Middle frontal gyrus (tissue), 1 donor: ENCODE measurements at regions not wholly inside any gene's neighbourhood (a gene's known extent, or its start where the extent isn't known, plus 50 kb on each side); places are given as distances from the start of the nearest gene placed in this dataset.
"Not testable (repeated sequence)": the region's sequence is repeated elsewhere in the genome, so short reads cannot be mapped to it uniquely, and the experiment has no call there.

Experiments used
- DNase-seq: peaks from one replicate; pipeline ENCODE4 v3.0.0-alpha.2; 2015; ENCODE audit warnings: low spot score; ENCODE audit errors: extremely low spot score

DNA sequence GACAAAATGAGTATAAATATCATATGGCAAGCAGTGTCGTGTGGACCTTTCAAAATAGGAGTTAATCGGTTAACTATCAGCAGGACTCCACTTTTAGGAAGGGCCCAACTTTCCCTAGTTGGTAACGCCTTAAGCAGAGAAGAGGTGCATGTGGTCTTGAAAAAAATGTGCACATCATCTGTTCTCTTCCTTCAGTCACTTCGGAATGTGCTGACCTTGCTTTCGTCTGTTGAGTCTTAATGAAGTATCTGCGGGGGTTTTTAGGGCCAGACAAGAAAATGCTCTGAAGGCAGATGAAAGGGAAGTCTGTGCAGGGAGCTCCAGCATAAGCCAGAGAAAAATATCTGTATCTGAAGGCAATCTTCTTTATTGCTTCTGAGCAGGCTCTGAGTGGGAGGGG lies 185.2 kb downstream of the AEBP2 start:
- DNase-seq: no peak

DNA sequence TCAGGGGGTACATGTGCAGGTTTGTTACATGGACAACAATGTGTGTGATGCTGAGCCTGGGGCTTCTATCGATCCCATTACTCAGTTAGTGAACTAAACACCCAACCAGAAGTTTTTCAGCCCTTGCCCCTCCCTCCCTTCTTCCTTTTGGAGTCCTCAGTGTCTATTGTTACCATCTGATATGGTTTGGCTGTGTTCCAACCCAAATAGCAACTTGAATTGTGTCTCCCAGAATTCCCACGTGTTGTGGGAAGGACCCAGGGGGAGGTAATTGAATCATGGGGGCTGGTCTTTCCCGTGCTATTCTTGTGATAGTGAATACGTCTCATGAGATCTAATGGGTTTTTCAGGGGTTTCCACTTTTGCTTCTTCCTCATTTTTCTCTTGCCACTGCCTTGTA lies 186.3 kb downstream of the AEBP2 start:
- not testable (repeated sequence) for DNase-seq

DNA sequence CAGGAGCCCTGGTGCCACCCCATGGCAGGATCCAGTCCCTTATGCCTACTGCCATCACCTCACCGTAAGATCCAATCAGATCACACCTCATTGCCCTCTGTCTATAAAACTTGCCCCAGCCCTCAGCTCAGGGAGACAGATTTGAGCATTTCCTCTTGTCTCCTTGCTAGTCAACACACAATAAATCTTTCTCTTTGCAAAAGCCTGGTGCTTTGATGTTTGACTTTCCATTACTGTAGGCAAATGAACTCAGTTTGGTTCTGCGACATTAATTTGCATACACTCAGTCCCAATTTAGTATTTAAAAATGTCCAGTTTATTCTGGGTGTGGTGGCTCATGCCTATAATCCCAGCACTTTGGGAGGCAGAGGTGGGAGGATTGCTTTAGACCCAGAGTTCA lies 188.4 kb downstream of the AEBP2 start:
- DNase-seq: no peak

DNA sequence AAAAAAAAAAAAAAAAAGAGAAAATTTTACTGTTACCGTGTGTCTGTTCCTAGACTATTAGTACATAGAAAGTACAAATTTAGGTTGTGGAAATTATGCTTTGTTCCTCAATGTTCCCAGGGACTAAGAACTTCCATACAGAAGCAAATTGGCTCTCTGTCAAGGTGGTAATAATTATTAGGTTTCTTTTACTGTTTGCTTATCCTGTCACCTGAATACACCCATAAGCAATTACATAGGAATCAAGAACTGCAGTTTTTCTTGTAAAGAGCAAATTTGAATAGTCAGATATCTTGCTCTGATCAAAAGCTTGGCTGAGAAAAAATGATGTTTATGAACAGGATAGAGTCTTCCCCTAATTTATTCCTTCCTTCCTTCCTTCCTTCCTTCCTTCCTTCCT lies 191.2 kb downstream of the AEBP2 start:
- no peak for DNase-seq

DNA sequence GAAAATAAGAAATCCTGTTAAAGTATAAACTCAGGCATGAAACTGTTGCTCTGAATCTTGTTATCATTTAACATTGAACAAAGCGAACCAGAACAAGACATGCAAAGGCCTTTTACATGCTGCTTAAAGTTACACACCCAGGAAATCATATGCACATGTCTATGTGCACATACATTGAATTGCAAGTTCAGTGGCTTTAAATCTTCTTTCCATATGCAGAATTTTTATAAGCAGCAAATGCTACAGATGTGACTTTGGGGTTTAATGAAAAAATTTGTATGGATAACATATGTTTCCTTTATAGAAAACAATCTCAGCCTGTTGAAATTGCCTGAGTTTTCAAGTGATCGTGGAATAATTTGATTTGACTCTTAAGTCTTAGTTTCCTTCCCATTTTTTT lies 193.9 kb downstream of the AEBP2 start:
- no peak for DNase-seq

DNA sequence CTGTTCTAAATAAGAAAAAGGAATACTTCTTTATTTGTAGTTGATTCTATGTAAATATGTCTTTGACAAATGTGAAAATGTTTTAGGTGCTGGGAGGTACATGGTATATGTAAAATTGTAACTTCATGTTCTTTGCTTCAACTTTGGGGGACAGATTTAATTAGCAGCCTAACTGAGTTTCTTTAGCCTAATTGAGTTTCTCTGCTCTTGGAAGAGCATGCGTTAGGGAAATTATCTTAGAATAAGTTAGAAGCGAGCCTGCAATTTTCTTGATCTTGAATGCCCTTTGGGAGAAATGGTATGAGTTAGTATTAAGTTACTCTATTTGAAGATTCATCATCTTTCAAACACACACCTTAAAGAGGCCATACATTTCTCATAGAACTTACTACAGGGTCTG lies 194.3 kb downstream of the AEBP2 start:
- DNase-seq: no peak

DNA sequence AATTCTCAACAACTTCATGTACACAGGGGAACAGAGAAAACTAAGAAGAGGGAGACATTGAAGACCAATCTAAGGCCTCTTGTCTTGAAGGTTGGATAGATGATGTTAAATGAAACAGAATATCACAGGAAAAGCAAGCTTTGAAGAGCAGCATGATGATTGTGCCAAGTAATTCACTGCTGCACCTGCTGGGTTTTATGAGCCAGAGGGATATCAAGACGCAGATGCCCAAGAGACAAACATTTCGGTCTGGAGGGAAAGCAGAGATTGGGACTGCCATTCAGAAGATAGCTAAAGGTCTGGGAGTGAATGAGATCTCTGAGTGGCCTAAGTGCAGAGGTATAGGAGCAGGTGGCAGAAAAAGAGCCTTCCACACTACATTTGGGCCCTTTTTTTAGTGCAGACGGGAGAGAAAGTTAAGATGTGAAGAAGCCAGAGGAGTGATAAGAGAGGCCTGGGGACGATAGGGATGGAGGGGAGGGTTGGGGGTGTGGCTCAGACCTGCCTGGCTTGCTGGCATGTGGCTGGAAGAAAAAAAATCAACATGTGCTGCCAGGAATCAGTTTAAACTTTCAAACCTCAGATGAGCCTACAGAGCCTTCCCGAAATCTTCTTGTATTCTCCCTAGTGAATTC lies 200.6 kb downstream of the AEBP2 start:
- no peak for DNase-seq

DNA sequence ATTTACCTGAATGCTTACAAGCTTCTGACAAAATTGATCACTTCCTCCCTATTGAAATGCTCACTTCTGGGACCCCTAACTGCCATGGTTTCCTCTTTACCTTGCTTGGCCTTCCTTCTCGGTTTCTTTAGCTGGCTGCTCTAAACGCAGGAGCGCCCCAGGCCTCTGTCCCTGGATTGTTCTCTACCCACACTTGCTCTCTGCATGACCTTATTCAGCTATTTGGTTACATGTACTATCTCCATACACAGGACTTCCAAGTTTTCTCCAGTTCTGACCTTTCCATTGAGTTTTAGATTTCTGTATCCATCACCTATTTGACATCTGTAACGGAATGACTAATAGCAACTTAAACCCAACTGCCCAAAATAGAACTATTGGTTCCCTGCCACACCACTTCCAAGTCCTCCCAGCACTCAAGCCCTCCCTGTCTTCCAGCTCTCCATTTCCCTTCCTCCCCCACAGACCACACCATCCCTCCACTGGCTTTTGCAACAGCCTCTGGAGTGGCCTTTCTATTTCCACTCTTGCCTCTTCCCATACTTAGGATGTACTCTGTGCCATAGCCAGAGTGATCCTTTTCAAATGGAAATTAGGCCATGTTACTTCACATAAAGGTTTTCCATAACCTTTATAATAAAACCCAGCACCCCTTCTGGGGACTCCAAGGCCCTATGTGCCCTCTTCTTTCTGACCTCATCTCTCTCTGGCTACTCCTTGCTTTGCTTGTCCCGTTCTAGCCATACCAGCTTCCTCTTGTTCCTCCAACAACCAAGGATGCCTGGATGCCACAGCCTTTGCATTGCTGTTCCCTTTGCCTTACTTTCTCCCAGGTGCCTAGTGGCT lies 202.2 kb downstream of the AEBP2 start:
- DNase-seq: no peak

DNA sequence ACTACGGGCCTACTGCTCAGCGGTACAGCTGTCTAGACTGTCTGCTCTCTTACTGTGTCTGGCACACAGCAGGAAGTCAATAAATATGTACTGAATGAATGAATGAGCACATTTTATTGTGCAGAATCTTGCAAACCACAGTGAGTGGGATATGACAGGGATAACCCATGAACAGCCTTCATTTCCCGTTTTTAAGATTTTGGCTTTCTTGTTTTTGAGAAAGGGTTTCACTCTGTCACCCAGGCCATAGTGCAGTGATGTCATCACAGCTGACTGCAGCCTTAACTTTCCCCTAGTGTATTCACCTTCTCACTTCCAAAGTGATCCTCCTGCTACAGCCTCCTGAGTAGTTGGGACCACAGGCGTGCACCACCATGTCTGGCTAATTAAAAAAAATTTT lies 203.1 kb downstream of the AEBP2 start:
- DNase-seq: no peak

DNA sequence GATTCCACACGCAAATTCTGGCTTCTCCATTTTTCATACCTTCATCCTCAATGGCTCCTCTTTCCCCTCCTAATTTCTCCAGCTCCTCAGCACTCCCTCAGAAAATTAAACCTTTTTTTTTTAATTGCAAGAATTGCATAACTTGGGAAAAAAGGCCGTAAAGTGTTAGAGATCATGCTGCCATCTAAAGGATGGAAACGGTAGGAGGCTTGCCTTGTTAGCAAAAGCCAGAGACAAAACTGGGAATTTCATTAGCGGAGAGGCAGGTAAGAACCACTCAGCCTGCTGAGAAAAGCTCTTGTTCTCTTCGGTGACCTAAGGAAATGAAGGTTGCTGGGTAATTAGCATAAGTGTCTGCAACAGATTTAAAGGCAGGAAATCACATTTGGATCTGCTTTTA lies 204.3 kb downstream of the AEBP2 start:
- DNase-seq: no peak

DNA sequence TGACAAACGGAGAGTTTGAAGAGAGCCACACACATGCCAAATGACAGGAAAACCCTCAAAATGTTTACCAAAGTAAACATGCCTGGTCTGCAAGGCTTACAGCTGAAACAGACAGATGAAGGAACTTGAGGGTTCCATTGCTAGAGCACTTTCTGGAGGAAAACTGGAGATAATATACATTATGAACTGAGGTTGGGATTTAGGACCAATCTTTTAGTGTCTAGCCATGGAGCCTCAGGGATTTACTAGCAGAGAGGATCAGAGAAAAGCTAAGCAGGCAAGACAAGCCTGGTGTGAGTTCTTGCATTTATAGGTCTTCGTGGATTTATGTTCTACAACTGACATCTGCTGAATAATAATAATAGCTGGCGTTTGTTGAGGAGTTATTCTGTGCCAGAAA lies 205.3 kb downstream of the AEBP2 start:
- DNase-seq: no peak

DNA sequence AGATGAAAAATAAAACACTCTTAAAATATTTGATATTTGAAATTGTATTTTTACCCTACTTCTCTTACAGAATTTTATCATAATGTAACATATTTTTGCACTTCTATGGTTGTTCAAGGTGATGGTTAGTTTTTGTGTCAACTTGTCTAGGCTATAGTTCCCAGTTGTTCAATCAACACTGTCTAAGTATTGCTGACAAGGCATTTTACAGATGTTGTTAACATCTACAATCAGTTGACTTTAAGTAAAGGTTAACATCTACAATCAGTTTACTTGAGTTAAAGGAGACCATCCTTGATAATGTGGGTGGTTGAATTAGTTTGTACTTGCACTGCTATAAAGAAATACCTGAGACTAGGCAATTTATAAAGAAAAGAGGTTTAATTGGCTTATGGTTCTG lies 206.5 kb downstream of the AEBP2 start:
- DNase-seq: no peak

DNA sequence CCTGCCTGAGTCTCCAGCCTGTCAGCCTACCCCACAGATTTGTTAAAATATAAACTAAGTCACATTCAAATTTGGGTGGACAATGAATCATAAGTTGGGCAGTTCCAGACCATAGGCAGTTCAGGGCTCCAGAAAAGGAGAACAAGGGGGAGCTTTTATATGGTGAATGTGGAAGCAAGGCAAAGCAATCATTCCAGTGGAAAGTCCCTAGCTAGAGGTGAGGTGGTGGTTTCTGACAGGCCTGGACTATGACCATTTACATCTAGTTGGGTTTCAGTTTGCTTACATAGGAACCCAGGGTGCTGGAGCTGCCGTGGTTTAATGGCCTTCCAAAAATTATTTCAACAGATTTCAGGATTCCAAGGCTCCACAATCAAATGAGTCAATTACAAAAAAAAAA lies 207.3 kb downstream of the AEBP2 start:
- DNase-seq: no peak

DNA sequence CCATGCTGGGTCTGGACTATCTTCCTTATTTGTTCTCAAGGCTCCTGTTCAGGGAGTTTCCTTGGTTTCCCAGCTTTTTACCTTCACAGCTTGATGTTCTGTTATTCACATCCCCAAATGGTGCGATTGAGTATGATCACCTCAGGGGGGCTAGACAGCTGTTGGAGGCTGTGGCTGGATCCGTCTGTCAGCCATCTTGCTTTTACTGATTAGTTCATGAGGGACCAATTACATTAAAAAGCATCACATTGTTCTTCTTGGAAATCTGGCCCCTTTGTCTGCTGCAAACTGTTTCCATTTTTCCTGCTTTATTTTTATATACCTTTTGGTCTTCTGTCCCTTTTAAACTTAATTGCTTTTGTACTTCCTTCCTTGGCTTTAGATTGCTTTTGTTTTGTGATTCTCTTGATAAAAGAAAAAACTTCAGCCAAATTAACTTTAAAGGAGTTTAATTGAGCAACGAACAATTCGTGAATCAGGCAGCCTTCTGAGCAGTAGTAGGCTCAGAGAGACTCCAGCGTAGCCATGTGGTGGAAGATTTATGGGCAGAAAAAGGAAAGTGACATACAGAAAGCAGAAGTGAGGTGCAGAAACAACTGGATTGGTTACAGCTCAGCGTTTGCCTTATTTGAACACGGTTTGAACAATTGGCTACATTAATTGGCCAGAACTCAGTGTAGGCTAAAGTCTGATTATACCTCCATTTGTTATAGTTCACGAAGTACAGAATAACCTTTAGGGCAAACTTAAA lies 208.7 kb downstream of the AEBP2 start:
- DNase-seq: no peak

DNA sequence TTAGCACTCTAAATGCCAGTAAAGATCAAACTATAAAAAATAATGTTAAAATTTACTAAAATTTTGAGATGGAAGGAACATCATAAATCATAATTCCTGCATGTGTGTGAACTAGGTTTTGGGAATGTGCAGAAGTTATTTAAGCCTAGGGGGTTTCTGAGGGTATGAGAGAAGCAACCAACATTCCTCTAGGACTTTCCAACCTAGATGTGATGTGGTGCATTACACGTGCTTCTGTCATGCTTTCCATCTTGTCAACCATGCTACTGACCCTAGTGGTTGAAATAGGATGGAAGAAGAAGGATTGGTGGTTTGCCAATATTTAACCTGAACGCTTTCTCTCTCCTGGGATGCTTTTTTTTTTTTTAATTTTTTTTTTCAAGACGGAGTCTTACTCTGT lies 209.3 kb downstream of the AEBP2 start:
- DNase-seq: no peak

DNA sequence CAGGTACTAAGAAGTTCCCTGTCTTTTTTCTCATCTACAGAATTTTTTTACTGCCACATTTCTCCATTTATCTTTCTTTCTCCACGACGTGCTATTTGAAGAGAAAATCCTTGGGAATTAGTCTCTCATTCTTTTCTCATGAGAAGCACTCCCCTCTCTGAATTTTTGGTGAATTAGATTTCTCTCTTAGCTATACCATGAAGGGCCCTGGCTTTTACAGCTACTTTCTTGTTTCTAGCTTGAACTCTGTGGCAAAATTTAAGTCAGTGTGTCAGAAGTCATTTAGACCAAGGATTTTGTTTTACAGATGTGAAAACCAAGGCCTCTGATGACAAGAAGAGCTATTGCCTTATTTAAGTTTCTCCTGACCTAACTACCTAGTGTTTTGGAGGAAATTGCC lies 213.1 kb downstream of the AEBP2 start:
- no peak for DNase-seq

DNA sequence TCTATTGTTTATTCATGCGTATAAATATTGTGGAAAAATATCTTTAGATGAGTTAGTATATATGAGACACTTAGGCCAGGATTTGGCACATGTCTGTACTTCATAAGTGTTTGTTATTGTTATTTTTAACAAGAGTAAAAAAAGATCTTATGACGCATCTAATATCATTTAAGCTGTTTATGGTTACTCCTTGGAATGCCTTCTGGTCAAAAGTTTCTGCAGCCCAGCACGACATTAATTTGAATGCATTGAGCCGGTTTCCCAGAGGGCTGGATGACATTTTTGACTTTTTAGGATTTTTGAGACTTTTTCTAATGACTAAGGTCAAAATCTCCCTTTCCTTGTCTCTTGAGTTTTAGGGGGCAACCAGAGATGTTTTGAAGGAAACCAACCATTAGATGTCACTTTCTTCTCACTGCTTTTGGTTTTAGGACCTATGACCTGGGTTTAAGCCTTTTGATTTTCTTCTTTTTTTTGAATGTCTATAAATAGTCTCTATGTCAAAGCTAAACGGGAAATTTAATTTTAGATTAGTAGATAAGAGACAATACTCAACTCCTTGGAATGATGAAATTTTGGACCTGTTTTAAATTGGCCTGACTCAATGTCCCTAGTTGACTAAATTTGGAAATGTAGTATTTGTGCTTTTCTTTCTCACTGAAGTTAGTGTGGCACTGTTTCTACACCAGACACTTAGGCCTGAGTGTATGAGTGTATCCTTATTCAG lies 215.5 kb downstream of the AEBP2 start:
- no peak for DNase-seq

DNA sequence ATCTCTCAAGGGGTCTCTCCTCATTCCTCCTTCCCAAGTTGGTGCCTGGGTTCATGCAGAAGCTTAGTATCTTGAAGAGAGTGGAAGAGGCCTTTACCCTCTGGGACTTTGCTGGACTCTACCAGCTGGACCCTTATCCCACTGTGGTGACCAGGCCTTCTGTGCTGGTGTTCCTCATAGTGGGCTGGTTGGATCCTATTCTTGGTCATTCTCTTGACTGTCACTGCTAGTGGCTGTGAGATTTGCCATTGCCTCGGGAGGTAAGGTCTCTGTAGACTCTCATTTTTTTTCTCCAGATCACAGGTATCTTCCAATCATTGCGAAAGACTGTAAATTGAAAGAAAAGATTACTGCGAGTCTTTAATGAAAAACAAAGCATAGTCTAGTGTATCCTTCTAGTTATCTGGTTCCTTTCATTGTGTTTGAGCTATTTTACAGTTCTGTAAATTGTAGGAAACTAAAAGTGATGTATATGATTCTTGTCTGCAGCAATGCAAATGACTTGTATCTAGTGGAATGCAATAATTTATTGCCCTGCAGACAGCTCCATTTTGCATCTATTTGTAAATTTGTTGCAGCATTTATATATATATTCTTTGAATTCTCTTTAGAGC lies 217.9 kb downstream of the AEBP2 start:
- DNase-seq: no peak

DNA sequence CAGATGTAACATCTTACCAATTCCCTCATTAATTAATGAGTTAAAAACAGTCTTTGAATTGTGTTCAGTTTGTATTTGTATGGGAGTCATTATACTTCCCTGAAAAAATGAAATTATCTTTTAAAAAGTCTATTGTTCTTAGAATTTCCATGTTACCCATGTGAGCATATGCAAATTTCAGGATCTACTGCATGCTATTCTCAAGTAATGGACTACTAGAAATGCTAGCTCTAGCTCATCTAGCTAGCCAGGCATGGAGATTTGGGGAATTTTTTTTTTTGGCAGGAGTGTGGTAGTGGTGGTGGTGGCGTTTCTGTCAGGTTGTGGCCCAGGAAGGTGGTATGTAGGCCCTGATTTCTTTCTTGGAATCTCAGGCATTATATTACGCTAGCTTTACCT lies 218.4 kb downstream of the AEBP2 start:
- no peak for DNase-seq

DNA sequence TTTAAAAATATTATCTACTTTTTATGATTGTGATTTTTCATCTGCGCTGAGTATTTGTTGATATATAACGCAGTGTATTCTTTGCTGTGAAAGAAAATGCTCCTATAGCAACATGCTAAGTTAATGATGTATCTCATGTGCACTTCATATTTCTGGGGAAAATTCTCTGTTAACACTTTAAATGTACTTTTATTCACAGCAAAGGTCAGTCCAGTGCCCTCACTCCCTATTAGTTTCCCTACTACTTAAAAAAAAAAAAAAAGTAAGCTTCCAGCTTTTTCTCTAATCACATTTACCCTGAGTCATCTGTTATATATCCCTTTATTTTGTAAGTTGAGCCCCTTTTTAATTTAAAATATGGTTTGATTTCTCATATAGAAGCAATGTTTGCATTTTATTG lies 219.8 kb downstream of the AEBP2 start:
- no peak for DNase-seq

DNA sequence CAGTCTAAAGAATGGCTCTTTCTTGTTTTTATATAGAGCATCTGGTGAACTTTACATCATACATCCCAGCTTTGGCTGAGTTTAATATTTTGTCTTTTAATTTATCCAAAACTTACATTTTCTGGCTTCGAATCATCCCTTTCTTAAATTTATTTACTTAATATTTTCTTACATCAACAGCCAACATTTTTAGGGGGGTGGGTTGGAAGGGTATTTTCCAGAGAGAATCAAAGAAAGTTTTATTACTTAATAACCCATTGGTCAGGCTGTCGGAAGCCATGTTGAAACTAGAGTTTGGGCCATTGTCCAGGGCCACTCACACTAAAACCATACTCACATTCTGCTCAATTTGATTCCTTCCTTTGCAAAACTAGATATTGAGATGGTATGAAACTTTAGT lies 220.2 kb downstream of the AEBP2 start:
- DNase-seq: no peak
